DMS79 (cell line): ENCODE measurements at regions not wholly inside any gene's neighbourhood (a gene's known extent, or its start where the extent isn't known, plus 50 kb on each side); places are given as distances from the start of the nearest gene placed in this dataset.
"Not testable (repeated sequence)": the region's sequence is repeated elsewhere in the genome, so short reads cannot be mapped to it uniquely, and the experiment has no call there.

Experiments used
- DNase-seq: peaks from one replicate; lab custom pipeline; 2025; lab: John Stamatoyannopoulos, UW

DNA sequence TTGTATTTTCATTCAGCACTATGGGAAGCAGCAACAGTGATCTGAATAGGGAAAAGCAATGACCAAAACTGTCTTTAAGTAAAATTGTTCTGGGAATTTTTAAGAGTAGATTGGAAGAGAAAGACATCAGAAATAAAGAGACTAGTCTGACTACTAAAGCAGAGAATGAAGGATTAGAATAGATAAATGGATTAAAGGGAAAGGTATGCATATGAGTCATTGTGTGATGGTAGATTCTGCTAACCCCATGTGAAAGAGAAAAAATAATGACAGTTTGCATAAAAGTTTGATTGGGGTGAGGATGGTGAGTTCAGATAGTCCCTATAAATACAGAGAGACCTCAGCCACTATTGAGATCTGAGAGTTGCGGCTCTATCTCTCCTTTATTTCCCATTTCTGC lies 139.6 kb upstream of the DCC start:
- DNase-seq = no peak

DNA sequence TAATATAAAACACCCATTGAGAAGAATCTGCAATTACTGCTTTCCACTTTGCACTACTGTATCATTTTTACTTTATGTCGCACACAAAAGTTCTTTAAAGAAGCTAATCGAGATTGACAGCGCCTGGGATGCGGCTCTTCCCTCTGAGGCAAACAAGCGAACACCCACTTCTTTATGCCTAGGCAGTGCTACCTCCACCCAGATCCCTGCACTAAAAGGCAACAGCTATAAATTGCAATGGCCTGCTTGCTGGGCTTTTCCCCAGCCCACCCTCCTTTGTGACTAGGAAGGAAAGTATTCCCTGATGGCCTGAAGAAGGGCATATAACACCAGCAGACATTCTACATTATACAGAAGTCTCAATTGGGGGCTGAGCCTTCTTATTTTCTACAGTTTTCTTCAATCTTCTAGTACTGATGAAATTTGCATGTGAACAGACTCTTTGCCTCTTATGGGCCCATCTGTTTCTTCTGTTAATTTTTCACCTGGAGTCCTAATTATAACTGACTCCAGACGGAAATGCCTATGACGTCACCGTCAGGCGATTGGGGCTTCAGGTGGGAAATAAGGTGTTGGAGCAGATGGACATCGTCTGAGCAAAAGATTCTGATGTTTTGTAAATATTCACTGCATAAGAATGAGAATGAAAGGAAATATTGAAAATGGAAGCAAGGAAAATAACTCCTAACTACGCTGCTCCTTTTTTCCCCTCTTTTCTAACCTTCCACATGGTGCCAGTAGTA lies 138.9 kb upstream of the DCC start:
- no peak for DNase-seq

GRCh38 chr18:52208646-52209045 lies 131.4 kb upstream of the DCC start:
- no peak for DNase-seq

DNA sequence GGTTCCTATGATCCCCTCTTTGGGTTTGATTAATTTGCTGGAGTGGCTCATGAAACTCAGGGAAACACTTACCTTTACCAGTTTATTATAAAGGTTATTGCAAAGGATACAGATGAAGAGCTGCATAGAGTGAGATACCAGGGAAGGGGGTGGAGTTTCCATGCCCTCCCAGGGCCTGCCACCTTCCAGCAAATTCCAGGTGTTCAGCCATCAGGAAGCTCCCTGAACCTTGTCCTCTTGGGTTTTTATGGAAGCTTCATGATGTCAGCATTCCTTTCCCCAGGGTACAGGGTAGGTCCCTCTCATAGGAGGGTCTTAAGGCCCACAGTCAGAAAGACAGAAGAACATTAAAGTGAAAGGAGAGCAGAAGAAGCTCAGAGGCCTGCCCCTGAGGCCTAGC lies 123.9 kb upstream of the DCC start:
- DNase-seq = no peak

DNA sequence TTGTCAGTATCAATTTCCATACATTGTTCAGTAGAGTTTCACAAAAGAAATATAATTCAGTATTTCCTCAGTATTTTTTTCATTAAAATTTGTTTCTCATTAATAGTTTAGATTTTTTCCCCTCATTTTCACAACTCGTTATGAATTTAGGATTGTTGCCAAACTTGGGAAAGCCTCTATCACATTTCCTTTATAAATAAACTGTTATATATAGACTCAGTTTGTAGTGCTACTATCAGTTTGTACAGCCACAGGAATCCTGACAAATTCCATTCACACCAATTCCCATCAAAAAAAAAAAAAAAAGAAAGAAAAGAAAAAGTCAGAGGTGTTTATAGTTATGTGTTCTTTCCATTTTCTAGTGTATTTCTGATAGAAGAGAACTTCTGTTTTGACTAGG lies 123.3 kb upstream of the DCC start:
- no peak for DNase-seq

DNA sequence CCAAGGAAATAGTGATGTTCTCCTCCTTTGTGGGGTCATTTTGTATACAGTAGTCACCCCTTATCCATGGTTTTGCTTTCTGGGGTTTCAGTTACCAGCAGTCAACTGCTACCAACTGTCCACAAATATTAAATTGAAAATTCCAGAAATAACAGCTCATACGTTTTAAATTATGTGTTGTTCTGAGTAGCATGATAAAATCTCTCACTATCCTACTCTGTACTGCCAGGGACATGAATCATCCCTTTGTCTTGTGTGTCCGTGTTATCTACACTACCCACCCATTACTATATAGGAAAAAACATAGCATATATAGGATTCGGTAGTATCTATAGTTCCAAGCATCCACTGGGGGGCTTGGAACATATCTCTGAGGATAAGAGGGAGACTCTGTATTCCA lies 120.9 kb upstream of the DCC start:
- no peak for DNase-seq

GRCh38 chr18:52220062-52220591 lies 119.9 kb upstream of the DCC start:
- DNase-seq = no peak

GRCh38 chr18:52222211-52222610 lies 117.8 kb upstream of the DCC start:
- DNase-seq = no peak

- DNase-seq = no peak
Observed at GRCh38 chr18:52227536-52227935, 112.5 kb upstream of the DCC start.

GRCh38 chr18:52228166-52228565 lies 111.8 kb upstream of the DCC start:
- DNase-seq = no peak

- no peak for DNase-seq
Observed at GRCh38 chr18:52236131-52236530, 103.9 kb upstream of the DCC start.

DNA sequence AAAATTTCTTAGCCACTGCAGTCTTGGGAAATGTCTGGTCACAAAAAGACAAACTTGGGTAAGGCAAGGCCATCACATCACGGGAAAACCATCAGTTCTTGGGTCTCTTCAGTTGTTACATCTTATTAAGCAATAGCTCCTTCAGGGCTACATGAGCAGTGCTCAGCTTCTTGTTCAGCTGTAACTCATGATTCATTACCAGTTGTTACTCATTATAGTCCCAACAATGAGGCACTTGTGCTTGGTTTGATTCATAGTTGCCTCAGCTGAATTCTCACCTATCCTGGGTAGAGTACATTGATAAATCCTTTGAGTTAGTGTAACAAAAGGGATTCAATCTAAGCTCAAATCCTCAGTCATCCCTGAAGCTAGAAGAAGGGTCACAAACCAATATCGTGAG lies 102.4 kb upstream of the DCC start:
- no peak for DNase-seq

DNA sequence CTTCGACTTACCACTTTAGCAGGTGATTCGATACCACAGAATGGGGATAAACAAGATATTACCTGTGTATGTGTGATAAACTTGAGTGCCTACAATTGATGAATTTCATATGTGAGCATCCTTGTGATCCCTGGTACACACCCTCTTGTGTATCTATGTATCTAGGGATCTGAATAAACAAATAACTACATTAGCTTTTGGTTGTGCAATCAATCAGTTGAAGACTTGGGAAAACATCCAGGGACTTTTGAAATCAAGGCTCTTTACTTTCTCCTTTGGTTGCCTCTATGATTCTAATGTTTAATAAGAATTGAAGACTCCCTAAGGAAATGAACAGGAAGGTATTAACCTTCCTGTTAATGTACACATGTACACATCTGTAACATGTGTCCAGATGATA lies 97.3 kb upstream of the DCC start:
- no peak for DNase-seq

GRCh38 chr18:52244658-52245057 lies 95.3 kb upstream of the DCC start:
- no peak for DNase-seq

DNA sequence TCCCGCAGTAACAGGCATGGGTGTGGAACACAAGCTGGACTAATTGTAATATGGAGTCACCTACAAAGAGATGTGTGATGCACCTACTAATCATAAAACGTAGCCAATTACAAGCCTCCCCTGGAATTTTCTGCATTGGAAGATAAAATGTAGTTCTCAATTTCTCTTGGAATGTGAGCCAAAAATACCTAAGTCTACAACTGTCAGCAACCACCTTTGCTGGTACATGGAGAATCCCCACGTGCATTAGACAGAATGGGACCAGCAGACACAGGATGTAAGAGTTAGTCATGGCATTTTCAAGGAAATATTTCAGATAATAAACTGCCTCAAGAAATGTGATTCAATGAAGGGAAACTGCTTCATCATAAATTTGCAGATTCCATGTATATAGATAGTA lies 85.6 kb upstream of the DCC start:
- DNase-seq = no peak

DNA sequence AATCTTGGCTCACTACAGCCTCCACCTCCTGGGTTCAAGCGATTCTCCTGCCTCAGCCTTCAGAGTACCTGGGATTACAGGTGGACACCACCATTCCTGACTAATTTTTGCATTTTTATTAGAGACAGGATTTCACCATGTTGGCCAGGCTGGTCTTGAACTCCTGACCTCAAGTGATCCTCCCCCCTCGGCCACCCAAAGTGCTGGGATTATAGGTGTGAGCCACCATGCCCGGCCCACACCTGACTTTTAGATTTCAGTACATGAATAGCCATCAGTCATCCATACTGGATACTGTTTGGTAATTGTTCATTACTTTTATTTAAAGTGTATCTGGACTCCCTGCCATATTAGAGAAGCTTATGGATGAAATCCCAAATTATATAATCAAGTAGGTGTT lies 82.6 kb upstream of the DCC start:
- not testable (repeated sequence) for DNase-seq

DNA sequence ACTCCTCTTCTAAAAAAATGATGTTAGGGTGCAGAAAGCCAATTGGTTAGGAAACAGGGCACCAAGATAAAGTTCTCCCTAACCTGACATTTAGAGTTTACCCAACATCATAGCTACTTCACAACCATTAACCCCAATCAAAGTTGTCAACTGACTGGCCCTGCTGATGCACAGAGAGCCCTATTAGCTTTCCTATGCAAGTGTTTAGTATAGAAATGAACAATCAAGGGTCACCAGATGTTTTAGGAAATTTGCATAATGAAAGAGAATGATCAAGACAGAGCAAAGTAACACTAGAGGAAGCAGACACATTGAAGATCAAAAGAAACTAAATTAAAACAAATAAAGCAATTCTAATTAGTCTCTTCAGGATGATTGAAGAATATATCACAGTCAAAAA lies 64.2 kb upstream of the DCC start:
- no peak for DNase-seq

- DNase-seq = no peak
Observed at GRCh38 chr18:52277785-52278184, 62.2 kb upstream of the DCC start.

- DNase-seq = no peak
Observed at GRCh38 chr18:52278191-52278590, 61.8 kb upstream of the DCC start.

DNA sequence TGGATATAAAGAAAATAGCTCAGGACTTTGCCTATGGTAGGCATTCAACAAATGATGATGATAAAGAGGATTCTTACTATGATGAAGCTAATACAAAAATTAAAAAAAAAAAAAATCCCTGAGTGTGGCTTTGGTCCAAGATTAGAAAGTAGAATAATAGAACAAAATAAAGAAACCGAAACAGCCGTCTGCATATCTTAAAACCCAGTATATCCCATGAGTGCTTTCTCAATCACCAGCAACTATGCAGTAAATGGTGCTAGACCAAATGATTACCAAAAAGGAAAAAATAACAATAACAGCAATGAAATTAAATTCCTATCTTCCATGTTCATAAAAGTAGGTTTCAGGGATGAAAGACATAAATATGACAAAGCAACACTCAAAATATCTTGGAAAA lies 59.3 kb upstream of the DCC start:
- no peak for DNase-seq

GRCh38 chr18:52283927-52284326 lies 56.1 kb upstream of the DCC start:
- no peak for DNase-seq

- DNase-seq = no peak
Observed at GRCh38 chr18:52286675-52287074, 53.3 kb upstream of the DCC start.

- no peak for DNase-seq
Observed at GRCh38 chr18:52287151-52287550, 52.8 kb upstream of the DCC start.

- DNase-seq = no peak
Observed at GRCh38 chr18:52288403-52289004, 51.5 kb upstream of the DCC start.
